ENCODE measurements at regions not wholly inside any gene's neighbourhood (a gene's known extent, or its start where the extent isn't known, plus 50 kb on each side); places are given as distances from the start of the nearest gene placed in this dataset.

GRCh38 chr3:164450276-164450905, 627.9 kb downstream of the SI start:
- TF ChIP-seq CTCF (IDR thresholded peaks at IDR 0.05) = no peak

- TF ChIP-seq CTCF (IDR thresholded peaks at IDR 0.05) = peak; percentile 15; the same call in 1 of the 2 replicates
Measured at GRCh38 chr3:164419220-164419619, 659.1 kb downstream of the SI start.

- no peak for TF ChIP-seq CTCF (IDR thresholded peaks at IDR 0.05)
Measured at GRCh38 chr3:164418414-164418813, 659.9 kb downstream of the SI start.

- no peak for TF ChIP-seq CTCF (IDR thresholded peaks at IDR 0.05)
Measured at GRCh38 chr3:164417955-164418354, 660.3 kb downstream of the SI start.

GRCh38 chr3:164416491-164417222, 661.6 kb downstream of the SI start:
- no peak for TF ChIP-seq CTCF (IDR thresholded peaks at IDR 0.05)

GRCh38 chr3:164408326-164408725, 670.0 kb downstream of the SI start:
- no peak for TF ChIP-seq CTCF (IDR thresholded peaks at IDR 0.05)

GRCh38 chr3:164407111-164407510, 671.2 kb downstream of the SI start:
- TF ChIP-seq CTCF (IDR thresholded peaks at IDR 0.05) = no peak
